CD8-positive, alpha-beta memory T cell (primary cell): ENCODE measurements at regions not wholly inside any gene's neighbourhood (a gene's known extent, or its start where the extent isn't known, plus 50 kb on each side); places are given as distances from the start of the nearest gene placed in this dataset.

ENCODE experiments used
- CTCF ChIA-PET: fragments of 350-600 bp; sonication (Branson Sonifier 250); formaldehyde crosslinking; loops from one replicate; lab custom pipeline; 2021; ENCODE audit warnings: antibody characterized with exemption; lab: Charles Lee
- POLR2A ChIA-PET: fragments of 350-600 bp; sonication (Branson Sonifier 250); formaldehyde crosslinking; loops from one replicate; lab custom pipeline; 2021; ENCODE audit warnings: antibody characterized with exemption; lab: Charles Lee
- DNase-seq, 5 donors: peaks; one replicate each; pipeline versions ENCODE4 v3.0.0 to v3.0.0-alpha.2; 2020 to 2022; ENCODE audit warnings: mixed read lengths in 1 of 5
- H3K27ac ChIP-seq: one replicate; pipeline ENCODE4 v1.7.0; 2013; ENCODE audit warnings: low read depth, mild to moderate bottlenecking, low read length, moderate library complexity
- H3K27me3 ChIP-seq: 2 replicates; pipeline ENCODE4 v1.7.0; 2013; ENCODE audit warnings: low read length, mild to moderate bottlenecking; ENCODE audit not compliant: insufficient read depth, poor library complexity, severe bottlenecking
- H3K36me3 ChIP-seq: 2 replicates; pipeline ENCODE4 v1.7.0; 2013; ENCODE audit warnings: mild to moderate bottlenecking, low read length, moderate library complexity; ENCODE audit not compliant: insufficient read depth
- H3K4me1 ChIP-seq: 2 replicates; pipeline ENCODE4 v1.7.0; 2013; ENCODE audit warnings: mild to moderate bottlenecking, low read length, moderate library complexity; ENCODE audit not compliant: insufficient read depth
- H3K4me3 ChIP-seq: 2 replicates; pipeline ENCODE4 v1.7.0; 2013; ENCODE audit warnings: mild to moderate bottlenecking, low read length
- H3K9me3 ChIP-seq: 2 replicates; pipeline ENCODE4 v1.7.0; 2013; ENCODE audit warnings: mild to moderate bottlenecking, low read length
- H3K27ac Mint-ChIP-seq, 8 donors: one replicate each; pipeline ENCODE4 v1.8.0; 2020 to 2021; ENCODE audit warnings: mixed read lengths in 8 of 8, mild to moderate bottlenecking in 6 of 8, inconsistent platforms in 3 of 8, moderate library complexity in 3 of 8
- H3K27me3 Mint-ChIP-seq, 2 donors: one replicate each; pipeline ENCODE4 v1.8.0; 2020 to 2021; ENCODE audit warnings: mixed read lengths in 2 of 2, mild to moderate bottlenecking in 1 of 2, moderate library complexity in 1 of 2
- H3K36me3 Mint-ChIP-seq, 3 donors: one replicate each; pipeline ENCODE4 v1.8.0; 2020 to 2021; ENCODE audit warnings: mixed read lengths in 3 of 3, inconsistent platforms in 1 of 3, mild to moderate bottlenecking in 1 of 3
- H3K4me1 Mint-ChIP-seq, 3 donors: one replicate each; pipeline ENCODE4 v1.8.0; 2020 to 2021; ENCODE audit warnings: mixed read lengths in 3 of 3, inconsistent platforms in 1 of 3, mild to moderate bottlenecking in 1 of 3
- H3K4me3 Mint-ChIP-seq, 7 donors: one replicate each; pipeline ENCODE4 v1.8.0; 2020 to 2021; ENCODE audit warnings: mixed read lengths in 7 of 7, mild to moderate bottlenecking in 6 of 7, moderate library complexity in 4 of 7, inconsistent platforms in 2 of 7
- H3K9me3 Mint-ChIP-seq, 5 donors: one replicate each; pipeline ENCODE4 v1.8.0; 2020 to 2022; ENCODE audit warnings: mixed read lengths in 5 of 5, mild to moderate bottlenecking in 3 of 5, moderate library complexity in 2 of 5, inconsistent platforms in 1 of 5

GRCh38 chr9:109549386-109549785, 51.3 kb upstream of the PTPN3 start:
- H3K27me3 ChIP-seq, result no peaks in the 10 kb centered on the region
- H3K4me1 ChIP-seq, result no peaks in the 10 kb centered on the region
- Mint-ChIP-seq H3K4me3 (no peak overlapping the region), H3K27me3 (peaks cover 0 to 1% of the 10 kb centered on the region in 2 donors), H3K27ac (no peak overlapping the region), H3K36me3 (no peaks in the 10 kb centered on the region), H3K9me3 (peaks cover 12 to 25% (median 22%) of the 10 kb centered on the region in 5 donors), H3K4me1 (no peaks in the 10 kb centered on the region)
- no peak for DNase-seq
- H3K36me3 ChIP-seq, result no peaks in the 10 kb centered on the region
- no peak overlapping the region for H3K4me3 ChIP-seq
- POLR2A ChIA-PET, result no interaction called here
- no peak overlapping the region for H3K27ac ChIP-seq
- H3K9me3 ChIP-seq, result peaks cover 5% of the 10 kb centered on the region
- CTCF ChIA-PET, result no interaction called here

- Histone ChIP-seq H3K4me1 (no peaks in the 10 kb centered on the region), H3K36me3 (no peaks in the 10 kb centered on the region), H3K27ac (no peak overlapping the region), H3K27me3 (no peaks in the 10 kb centered on the region), H3K9me3 (peaks cover 5% of the 10 kb centered on the region), H3K4me3 (no peak overlapping the region)
- Mint-ChIP-seq H3K36me3 (no peaks in the 10 kb centered on the region), H3K27me3 (no peaks in the 10 kb centered on the region), H3K4me3 (no peak overlapping the region), H3K9me3 (peaks cover 10 to 23% (median 17%) of the 10 kb centered on the region in 5 donors), H3K27ac (no peak overlapping the region), H3K4me1 (no peaks in the 10 kb centered on the region)
- no peak for DNase-seq
- ChIA-PET CTCF (no interaction called here), POLR2A (no interaction called here)
Observed at GRCh38 chr9:109551651-109552050, 53.5 kb upstream of the PTPN3 start.

- Histone ChIP-seq H3K27me3 (no peaks in the 10 kb centered on the region), H3K36me3 (no peaks in the 10 kb centered on the region), H3K9me3 (no peaks in the 10 kb centered on the region), H3K4me3 (no peak overlapping the region), H3K4me1 (no peaks in the 10 kb centered on the region), H3K27ac (no peak overlapping the region)
- H3K4me3 Mint-ChIP-seq, result no peak overlapping the region
- H3K27ac Mint-ChIP-seq, result no peak overlapping the region
- no peaks in the 10 kb centered on the region for H3K4me1 Mint-ChIP-seq
- POLR2A ChIA-PET, result no interaction called here
- no peak for DNase-seq
- CTCF ChIA-PET, result no interaction called here
- H3K9me3 Mint-ChIP-seq, result peaks cover 3 to 6% (median 4%) of the 10 kb centered on the region in 5 donors
- H3K27me3 Mint-ChIP-seq, result peaks cover 0 to 3% of the 10 kb centered on the region in 2 donors
- H3K36me3 Mint-ChIP-seq, result no peaks in the 10 kb centered on the region
Observed at GRCh38 chr9:109555215-109555614, 57.1 kb upstream of the PTPN3 start.

- Histone ChIP-seq H3K36me3 (no peaks in the 10 kb centered on the region), H3K27me3 (no peaks in the 10 kb centered on the region), H3K27ac (no peak overlapping the region), H3K4me1 (no peaks in the 10 kb centered on the region), H3K9me3 (no peaks in the 10 kb centered on the region), H3K4me3 (no peak overlapping the region)
- Mint-ChIP-seq H3K4me1 (no peaks in the 10 kb centered on the region), H3K27ac (no peak overlapping the region), H3K4me3 (no peak overlapping the region), H3K9me3 (peaks cover 3 to 6% (median 4%) of the 10 kb centered on the region in 5 donors), H3K36me3 (no peaks in the 10 kb centered on the region), H3K27me3 (peaks cover 0 to 3% of the 10 kb centered on the region in 2 donors)
- no peak for DNase-seq
- ChIA-PET POLR2A (no interaction called here), CTCF (no interaction called here)
Observed at GRCh38 chr9:109556061-109556460, 58.0 kb upstream of the PTPN3 start.

- Histone ChIP-seq H3K36me3 (no peaks in the 10 kb centered on the region), H3K27ac (no peak overlapping the region), H3K9me3 (no peaks in the 10 kb centered on the region), H3K4me1 (no peaks in the 10 kb centered on the region), H3K27me3 (no peaks in the 10 kb centered on the region), H3K4me3 (no peak overlapping the region)
- H3K9me3 Mint-ChIP-seq, result peaks cover 1 to 4% (median 4%) of the 10 kb centered on the region in 5 donors
- ChIA-PET POLR2A (no interaction called here), CTCF (no interaction called here)
- no peak overlapping the region for H3K27ac Mint-ChIP-seq
- peaks cover 0 to 3% of the 10 kb centered on the region in 2 donors for H3K27me3 Mint-ChIP-seq
- H3K4me3 Mint-ChIP-seq, result no peak overlapping the region
- H3K36me3 Mint-ChIP-seq, result no peaks in the 10 kb centered on the region
- no peaks in the 10 kb centered on the region for H3K4me1 Mint-ChIP-seq
- DNase-seq, result no peak
Observed at GRCh38 chr9:109556786-109557185, 58.7 kb upstream of the PTPN3 start.

GRCh38 chr9:109557481-109557880, 59.4 kb upstream of the PTPN3 start:
- H3K4me1 ChIP-seq, result no peaks in the 10 kb centered on the region
- no peak overlapping the region for H3K4me3 Mint-ChIP-seq
- H3K36me3 Mint-ChIP-seq, result no peaks in the 10 kb centered on the region
- no peaks in the 10 kb centered on the region for H3K27me3 ChIP-seq
- H3K9me3 Mint-ChIP-seq, result peaks cover 1 to 4% (median 4%) of the 10 kb centered on the region in 5 donors
- H3K36me3 ChIP-seq, result no peaks in the 10 kb centered on the region
- no peaks in the 10 kb centered on the region for H3K4me1 Mint-ChIP-seq
- DNase-seq, result no peak
- CTCF ChIA-PET, result no interaction called here
- no peak overlapping the region for H3K4me3 ChIP-seq
- POLR2A ChIA-PET, result no interaction called here
- peaks cover 0 to 3% of the 10 kb centered on the region in 2 donors for H3K27me3 Mint-ChIP-seq
- H3K27ac ChIP-seq, result no peak overlapping the region
- H3K9me3 ChIP-seq, result no peaks in the 10 kb centered on the region
- no peak overlapping the region for H3K27ac Mint-ChIP-seq

- H3K27me3 Mint-ChIP-seq, result peaks cover 0 to 3% of the 10 kb centered on the region in 2 donors
- POLR2A ChIA-PET, result no interaction called here
- no peaks in the 10 kb centered on the region for H3K9me3 ChIP-seq
Observed at GRCh38 chr9:109558718-109559151, 60.6 kb upstream of the PTPN3 start.

GRCh38 chr9:109560470-109561132, 62.5 kb upstream of the PTPN3 start:
- ChIA-PET CTCF (no interaction called here), POLR2A (no interaction called here)
- Mint-ChIP-seq H3K27ac (no peak overlapping the region), H3K27me3 (peaks cover 0 to 4% of the 10 kb centered on the region in 2 donors), H3K4me1 (no peaks in the 10 kb centered on the region), H3K9me3 (peaks cover 0 to 3% (median 0%) of the 10 kb centered on the region in 5 donors), H3K4me3 (no peak overlapping the region), H3K36me3 (no peaks in the 10 kb centered on the region)
- Histone ChIP-seq H3K4me1 (no peaks in the 10 kb centered on the region), H3K4me3 (no peak overlapping the region), H3K9me3 (no peaks in the 10 kb centered on the region), H3K36me3 (no peaks in the 10 kb centered on the region), H3K27me3 (no peaks in the 10 kb centered on the region), H3K27ac (no peak overlapping the region)
- no peak for DNase-seq

More at GRCh38 chr9:109558718-109559151, 60.6 kb upstream of the PTPN3 start:
- Mint-ChIP-seq H3K36me3 (no peaks in the 10 kb centered on the region), H3K9me3 (peaks cover 0 to 3% (median 0%) of the 10 kb centered on the region in 5 donors), H3K4me1 (no peaks in the 10 kb centered on the region), H3K4me3 (no peak overlapping the region), H3K27ac (peak overlapping the region in 1 of 8 donors; percentile 59)
- Histone ChIP-seq H3K4me3 (no peak overlapping the region), H3K4me1 (no peaks in the 10 kb centered on the region), H3K36me3 (no peaks in the 10 kb centered on the region), H3K27ac (no peak overlapping the region), H3K27me3 (no peaks in the 10 kb centered on the region)
- CTCF ChIA-PET, result no interaction called here
- DNase-seq, result no peak
